Keratinocyte (primary cell): ENCODE measurements at regions not wholly inside any gene's neighbourhood (a gene's known extent, or its start where the extent isn't known, plus 50 kb on each side); places are given as distances from the start of the nearest gene placed in this dataset.

Source experiments
- DNase-seq: peaks from one replicate; pipeline ENCODE4 v3.0.0-alpha.2; 2011; ENCODE audit warnings: low read depth, missing footprints, low spot score
- FAIRE-seq: peaks from 2 replicates; lab custom pipeline; 2011; peaks lifted over from hg19 to GRCh38; lab: Jason Lieb, UNC
- H2AFZ ChIP-seq: 2 replicates; pipeline ENCODE4 v1.6.0; 2012; ENCODE audit warnings: low read length, control low read depth, inconsistent platforms; ENCODE audit not compliant: control insufficient read depth
- H3K27ac ChIP-seq: 2 replicates; pipeline ENCODE4 v1.5.1; 2011; ENCODE audit warnings: low read length; ENCODE audit not compliant: control insufficient read depth, insufficient read depth
- H3K27me3 ChIP-seq: 3 replicates; pipeline ENCODE4 v1.6.0; 2011; ENCODE audit warnings: low read length; ENCODE audit not compliant: control insufficient read depth, insufficient read depth; ENCODE audit errors: extremely low read depth
- H3K36me3 ChIP-seq, 2 experiments: 2 replicates in 1 of 2; 3 replicates in 1 of 2; pipeline ENCODE4 v1.5.1; 2011; ENCODE audit warnings: low read length in 2 of 2, mild to moderate bottlenecking in 1 of 2; ENCODE audit not compliant: control insufficient read depth in 2 of 2, insufficient read depth in 2 of 2; ENCODE audit errors: extremely low read depth in 1 of 2
- H3K4me1 ChIP-seq: 3 replicates; pipeline ENCODE4 v1.5.1; 2011; ENCODE audit warnings: low read length; ENCODE audit not compliant: control insufficient read depth, insufficient read depth; ENCODE audit errors: extremely low read depth
- H3K4me2 ChIP-seq: 3 replicates; pipeline ENCODE4 v1.6.0; 2011; ENCODE audit warnings: low read depth, low read length; ENCODE audit not compliant: control insufficient read depth, insufficient read depth; ENCODE audit errors: extremely low read depth
- H3K4me3 ChIP-seq, 3 experiments: fragments of 200-600 bp in 1 of 3; sonication (generic) in 1 of 3; 2 replicates in 2 of 3; 3 replicates in 1 of 3; pipeline ENCODE4 v1.5.1; 2011 to 2016; ENCODE audit warnings: low read length in 3 of 3, mild to moderate bottlenecking in 3 of 3, control low read depth in 2 of 3, inconsistent platforms in 1 of 3, low read depth in 1 of 3, mixed read lengths in 1 of 3, mixed run types in 1 of 3, moderate library complexity in 1 of 3; ENCODE audit not compliant: control insufficient read depth in 2 of 3, insufficient read depth in 2 of 3; ENCODE audit errors: extremely low read depth in 1 of 3
- H3K79me2 ChIP-seq: 2 replicates; pipeline ENCODE4 v1.6.0; 2012; ENCODE audit warnings: low read length; ENCODE audit not compliant: control insufficient read depth, insufficient read depth
- H3K9ac ChIP-seq: 3 replicates; pipeline ENCODE4 v1.6.0; 2011; ENCODE audit warnings: low read length; ENCODE audit not compliant: control insufficient read depth, insufficient read depth; ENCODE audit errors: extremely low read depth
- H3K9me1 ChIP-seq: 3 replicates; pipeline ENCODE4 v1.6.0; 2011; ENCODE audit warnings: low read length; ENCODE audit not compliant: control insufficient read depth, insufficient read depth; ENCODE audit errors: extremely low read depth
- H3K9me3 ChIP-seq: 2 replicates; pipeline ENCODE4 v1.5.1; 2012; ENCODE audit warnings: low read depth, low read length; ENCODE audit not compliant: control insufficient read depth
- H4K20me1 ChIP-seq: 3 replicates; pipeline ENCODE4 v1.6.0; 2011; ENCODE audit warnings: low read length; ENCODE audit not compliant: control insufficient read depth, insufficient read depth; ENCODE audit errors: extremely low read depth
- CTCF ChIP-seq, 3 experiments: IDR thresholded peaks in 1 of 3; conservative IDR thresholded peaks in 1 of 3; optimal IDR thresholded peaks in 1 of 3; 2 replicates in 2 of 3; 3 replicates in 1 of 3; pipeline versions ENCODE3 to v1.5.1; 2011; ENCODE audit warnings: low read length in 3 of 3, mild to moderate bottlenecking in 3 of 3, moderate library complexity in 2 of 3, control low read depth in 1 of 3, inconsistent platforms in 1 of 3; ENCODE audit not compliant: insufficient read depth in 2 of 3; ENCODE audit errors: extremely low read depth in 1 of 3
- EZH2 ChIP-seq: IDR thresholded peaks from one replicate; pipeline ENCODE4 v1.6.1; 2012; ENCODE audit warnings: inconsistent platforms, mild to moderate bottlenecking, low read length, moderate library complexity
- dilution Hi-C: fragments of 300-500 bp; cut with MboI; formaldehyde crosslinking; loops from one replicate; pipeline ENCODE4 v1.7.0; 2020; ENCODE audit warnings: low sequenced_read_pairs; ENCODE audit not compliant: extremely low pct_ligation_motif_present

- Histone ChIP-seq H2AFZ (no peak overlapping the region), H3K27me3 (no peaks in the 10 kb centered on the region), H3K9ac (no peak overlapping the region), H3K36me3 (no peaks in the 10 kb centered on the region), H3K4me2 (no peak overlapping the region), H3K9me1 (no peaks in the 10 kb centered on the region), H3K27ac (no peak overlapping the region), H3K79me2 (no peaks in the 10 kb centered on the region), H3K4me3 (no peak overlapping the region), H4K20me1 (no peaks in the 10 kb centered on the region), H3K9me3 (no peaks in the 10 kb centered on the region), H3K4me1 (no peaks in the 10 kb centered on the region)
- no peak for TF ChIP-seq EZH2
- TF ChIP-seq CTCF (optimal IDR thresholded peaks at IDR 0.05 in 1 of 3, IDR thresholded peaks at IDR 0.05 in 1 of 3, conservative IDR thresholded peaks at IDR 0.05 in 1 of 3; ENCODE audit: extremely low read depth in 1 of 3, insufficient read depth in 2 of 3, low read length in 3 of 3) = no peak
- DNase-seq = no peak
- no peak for FAIRE-seq
- dilution Hi-C loops = no loop called here
Observed at GRCh38 chr1:5317391-5317790, 663.0 kb downstream of the AJAP1 start.

GRCh38 chr1:5312862-5313261 lies 658.5 kb downstream of the AJAP1 start:
- Histone ChIP-seq H3K27me3 (no peaks in the 10 kb centered on the region), H3K4me3 (no peak overlapping the region), H2AFZ (no peak overlapping the region), H3K4me2 (no peak overlapping the region), H3K9me1 (no peaks in the 10 kb centered on the region), H3K9me3 (peaks cover 2% of the 10 kb centered on the region), H3K79me2 (no peaks in the 10 kb centered on the region), H3K36me3 (no peaks in the 10 kb centered on the region), H3K27ac (no peak overlapping the region), H4K20me1 (no peaks in the 10 kb centered on the region), H3K4me1 (no peaks in the 10 kb centered on the region), H3K9ac (no peak overlapping the region)
- FAIRE-seq = no peak
- no peak for TF ChIP-seq CTCF (optimal IDR thresholded peaks at IDR 0.05 in 1 of 3, IDR thresholded peaks at IDR 0.05 in 1 of 3, conservative IDR thresholded peaks at IDR 0.05 in 1 of 3; ENCODE audit: extremely low read depth in 1 of 3, insufficient read depth in 2 of 3, low read length in 3 of 3)
- no peak for TF ChIP-seq EZH2
- dilution Hi-C loops = no loop called here
- no peak for DNase-seq
